Astrocyte (in vitro differentiated cells and primary cell): ENCODE measurements at regions not wholly inside any gene's neighbourhood (a gene's known extent, or its start where the extent isn't known, plus 50 kb on each side); places are given as distances from the start of the nearest gene placed in this dataset.

ENCODE experiments used
- CTCF ChIP-seq: IDR thresholded peaks from 2 replicates; pipeline ENCODE4 v1.5.1; 2011; ENCODE audit warnings: low read depth, mild to moderate bottlenecking, inconsistent platforms, low read length, moderate library complexity; ENCODE audit not compliant: insufficient read depth
- EZH2 ChIP-seq: IDR thresholded peaks from 2 replicates; pipeline ENCODE4 v1.6.1; 2012; ENCODE audit warnings: mild to moderate bottlenecking, low read length, inconsistent platforms; ENCODE audit not compliant: insufficient read depth

GRCh38 chr6:84469144-84469543 is 241.7 kb upstream of the CEP162 start:
- TF ChIP-seq CTCF = no peak
- TF ChIP-seq EZH2 = no peak
